HCT116 (cell line): ENCODE measurements at regions not wholly inside any gene's neighbourhood (a gene's known extent, or its start where the extent isn't known, plus 50 kb on each side); places are given as distances from the start of the nearest gene placed in this dataset.

Experiments used
- ATAC-seq: fragments of 200-7000 bp; cut with Tn5 transposase; 2 replicates; pipeline ENCODE4 v1.9.1; 2020; ENCODE audit warnings: mild to moderate bottlenecking, moderate library complexity
- BruUV-seq: library from RNA; stranded (reverse); fragments of 400-500 nt; replicated peaks from 2 replicates; lab custom pipeline; 2021; lab: Mats Ljungman, UMichigan
- CTCF ChIA-PET: fragments of 300-600 bp; sonication (Branson Sonifier 250); formaldehyde crosslinking; loops from one replicate; lab custom pipeline; 2021; ENCODE audit warnings: antibody characterized with exemption; lab: Charles Lee
- POLR2A ChIA-PET: fragments of 300-600, 350-600 bp; sonication (Branson Sonifier 250); formaldehyde crosslinking; loops from one replicate; lab custom pipeline; 2021; ENCODE audit warnings: antibody characterized with exemption; lab: Charles Lee
- RAD21 ChIA-PET, 2 experiments: fragments of 300-600 bp; sonication (Branson Sonifier 250); formaldehyde crosslinking; loops; one replicate each; lab custom pipeline; 2023; ENCODE audit warnings: low total read pairs in 2 of 2; ENCODE audit not compliant: uncharacterized antibody in 2 of 2, unreplicated experiment in 2 of 2, low non-redundant PET in 1 of 2; lab: Charles Lee
- DNase-seq: peaks from one replicate; pipeline ENCODE4 v3.0.0-alpha.2; 2010; ENCODE audit warnings: low read depth, low spot score
- H2AFZ ChIP-seq: fragments of 200-600 bp; shearing (Covaris generic), sonication (generic); 2 replicates; pipeline ENCODE4 v1.6.1; 2017; ENCODE audit warnings: low read depth, mixed run types, mixed read lengths, antibody characterized with exemption, low read length; ENCODE audit not compliant: poor library complexity, severe bottlenecking
- H3K27ac ChIP-seq: 2 replicates; pipeline ENCODE4 v1.5.1; 2012; ENCODE audit warnings: low read depth, low read length
- H3K27me3 ChIP-seq: fragments of 200-600 bp; sonication (generic); 2 replicates; pipeline ENCODE4 v1.6.1; 2016; ENCODE audit warnings: mixed run types, low read length, mixed read lengths; ENCODE audit not compliant: insufficient read depth
- H3K36me3 ChIP-seq, 2 experiments: fragments of 200-500 bp in 1 of 2; fragments of 200-600 bp in 1 of 2; sonication (Bioruptor generic) in 1 of 2; sonication (generic) in 1 of 2; 2 replicates each; pipeline versions ENCODE4 v1.5.1 to v1.6.1; 2014 to 2016; ENCODE audit warnings: low read length in 2 of 2, inconsistent platforms in 1 of 2, mixed read lengths in 1 of 2, mixed run types in 1 of 2; ENCODE audit not compliant: insufficient read depth in 2 of 2, control insufficient read depth in 1 of 2
- H3K4me1 ChIP-seq, 2 experiments: fragments of 200-600 bp in 1 of 2; sonication (generic) in 1 of 2; 2 replicates each; pipeline versions ENCODE4 v1.5.1 to v1.6.1; 2012 to 2017; ENCODE audit warnings: low read length in 2 of 2, inconsistent platforms in 1 of 2, mild to moderate bottlenecking in 1 of 2, mixed read lengths in 1 of 2, mixed run types in 1 of 2, moderate library complexity in 1 of 2; ENCODE audit not compliant: insufficient read depth in 2 of 2, control insufficient read depth in 1 of 2
- H3K4me2 ChIP-seq: fragments of 200-600 bp; sonication (generic); 2 replicates; pipeline ENCODE4 v1.6.1; 2017; ENCODE audit warnings: mixed run types, low read length, mixed read lengths
- H3K4me3 ChIP-seq, 2 experiments: fragments of 200-600 bp in 1 of 2; sonication (generic) in 1 of 2; replicated peaks in 1 of 2; 2 replicates each; pipeline ENCODE4 v1.5.1; 2011 to 2016; ENCODE audit warnings: low read length in 2 of 2, control low read depth in 1 of 2, low read depth in 1 of 2, mild to moderate bottlenecking in 1 of 2, mixed read lengths in 1 of 2, mixed run types in 1 of 2
- H3K79me2 ChIP-seq: fragments of 200-600 bp; sonication (generic); 2 replicates; pipeline ENCODE4 v1.6.1; 2017; ENCODE audit warnings: mild to moderate bottlenecking, mixed run types, low read length, moderate library complexity, mixed read lengths; ENCODE audit not compliant: insufficient read depth
- H3K9ac ChIP-seq: fragments of 200-600 bp; sonication (generic); 2 replicates; pipeline ENCODE4 v1.6.1; 2016; ENCODE audit warnings: low read length, mixed read lengths
- H3K9me2 ChIP-seq: fragments of 200-600 bp; sonication (generic), shearing (Covaris generic); 2 replicates; pipeline ENCODE4 v1.6.1; 2017; ENCODE audit warnings: mixed run types, mild to moderate bottlenecking, moderate library complexity; ENCODE audit not compliant: insufficient read depth
- H3K9me3 ChIP-seq, 2 experiments: fragments of 200-500 bp in 1 of 2; fragments of 200-600 bp in 1 of 2; sonication (Bioruptor generic) in 1 of 2; sonication (generic) in 1 of 2; 2 replicates each; pipeline ENCODE4 v1.6.1; 2014 to 2017; ENCODE audit warnings: low read length in 2 of 2, mixed read lengths in 2 of 2, inconsistent platforms in 1 of 2, low read depth in 1 of 2, mild to moderate bottlenecking in 1 of 2, mixed run types in 1 of 2, moderate library complexity in 1 of 2; ENCODE audit not compliant: control insufficient read depth in 1 of 2, insufficient read depth in 1 of 2
- H4K20me1 ChIP-seq: fragments of 200-600 bp; sonication (generic), shearing (Covaris generic); 2 replicates; pipeline ENCODE4 v1.6.1; 2017; ENCODE audit warnings: mixed run types, mild to moderate bottlenecking, moderate library complexity; ENCODE audit not compliant: insufficient read depth
- CBX3 ChIP-seq: IDR thresholded peaks from 2 replicates; pipeline ENCODE4 v1.6.1; 2012; ENCODE audit warnings: low read depth
- CEBPB ChIP-seq: IDR thresholded peaks from 2 replicates; pipeline ENCODE4 v1.6.1; 2012; ENCODE audit warnings: low read depth
- CTCF ChIP-seq, 3 experiments: fragments of 200-600 bp in 1 of 3; sonication (generic) in 1 of 3; IDR thresholded peaks in 2 of 3; conservative IDR thresholded peaks in 1 of 3; 2 replicates each; pipeline ENCODE4 v1.5.1; 2012 to 2017; ENCODE audit warnings: low read depth in 2 of 3, low read length in 2 of 3, antibody characterized with exemption in 1 of 3, borderline replicate concordance in 1 of 3, control low read depth in 1 of 3, mild to moderate bottlenecking in 1 of 3, mixed read lengths in 1 of 3, mixed run types in 1 of 3, moderate library complexity in 1 of 3; ENCODE audit not compliant: insufficient read depth in 1 of 3
- EZH2 ChIP-seq: fragments of 200-600 bp; sonication (generic); IDR thresholded peaks from 2 replicates; pipeline ENCODE4 v1.6.1; 2017; ENCODE audit warnings: antibody characterized with exemption, mixed run types
- EZH2phosphoT487 ChIP-seq: fragments of 200-600 bp; IDR thresholded peaks from 2 replicates; pipeline ENCODE4 v1.6.1; 2018; ENCODE audit warnings: antibody characterized with exemption, borderline replicate concordance
- FOSL1 ChIP-seq: IDR thresholded peaks from 2 replicates; pipeline ENCODE4 v1.6.1; 2012; ENCODE audit warnings: low read depth
- JUND ChIP-seq: IDR thresholded peaks from 2 replicates; pipeline ENCODE4 v1.6.1; 2012
- MAX ChIP-seq: IDR thresholded peaks from 2 replicates; pipeline ENCODE4 v1.6.1; 2012
- RAD21 ChIP-seq: IDR thresholded peaks from 2 replicates; pipeline ENCODE4 v1.6.1; 2012; ENCODE audit warnings: low read depth, mild to moderate bottlenecking
- SIN3A ChIP-seq: IDR thresholded peaks from 2 replicates; pipeline ENCODE4 v1.6.1; 2012; ENCODE audit warnings: low read depth
- SRF ChIP-seq: IDR thresholded peaks from 2 replicates; pipeline ENCODE4 v1.6.1; 2012; ENCODE audit warnings: low read depth
- TCF7L2 ChIP-seq: IDR thresholded peaks from 2 replicates; pipeline ENCODE4 v1.7.0; 2011; ENCODE audit warnings: borderline replicate concordance, inconsistent platforms; ENCODE audit not compliant: insufficient read depth, insufficient read length; ENCODE audit errors: extremely low read depth
- intact Hi-C: fragments of 100-400 bp; cut with micrococcal nuclease; formaldehyde crosslinking; loops from 2 replicates; pipeline ENCODE4 v1.10.0; 2022
- TF ChIP-seq, protein P1 (sequence below): IDR thresholded peaks from 2 replicates; pipeline ENCODE4 v1.6.1; 2012

- Histone ChIP-seq H2AFZ (no peak overlapping the region), H3K4me3 (no peak overlapping the region), H3K79me2 (no peaks in the 10 kb centered on the region), H3K9ac (no peak overlapping the region), H4K20me1 (no peaks in the 10 kb centered on the region), H3K27ac (no peak overlapping the region), H3K36me3 (no peaks in the 10 kb centered on the region), H3K9me3 (no peaks in the 10 kb centered on the region), H3K4me1 (no peaks in the 10 kb centered on the region), H3K27me3 (no peaks in the 10 kb centered on the region), H3K4me2 (no peak overlapping the region), H3K9me2 (no peaks in the 10 kb centered on the region)
- no TSS peak for BruUV-seq
- ATAC-seq = no peak
- DNase-seq = no peak
- intact Hi-C loops = no loop called here
- no peak for TF ChIP-seq CTCF (IDR thresholded peaks at IDR 0.05 in 2 of 3, conservative IDR thresholded peaks at IDR 0.05 in 1 of 3; ENCODE audit: borderline replicate concordance in 1 of 3, insufficient read depth in 1 of 3, low read depth in 2 of 3, low read length in 2 of 3)
- TF ChIP-seq FOSL1 = no peak
- TF ChIP-seq JUND = no peak
- TF ChIP-seq, protein P1, sequence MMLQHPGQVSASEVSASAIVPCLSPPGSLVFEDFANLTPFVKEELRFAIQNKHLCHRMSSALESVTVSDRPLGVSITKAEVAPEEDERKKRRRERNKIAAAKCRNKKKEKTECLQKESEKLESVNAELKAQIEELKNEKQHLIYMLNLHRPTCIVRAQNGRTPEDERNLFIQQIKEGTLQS = no peak
- TF ChIP-seq CEBPB = no peak
- TF ChIP-seq SRF = no peak
- TF ChIP-seq MAX = no peak
- TF ChIP-seq CBX3 = no peak
- no peak for TF ChIP-seq TCF7L2
- no peak for TF ChIP-seq EZH2phosphoT487
- TF ChIP-seq SIN3A = no peak
- TF ChIP-seq EZH2 = no peak
- TF ChIP-seq RAD21 = no peak
- ChIA-PET RAD21 (no interaction called here), POLR2A (no interaction called here), CTCF (no interaction called here)
These were observed 526.1 kb downstream of the TMEM38B start for GRCh38 chr9:106220415-106220814.
